CD14-positive monocyte (primary cell): ENCODE measurements at regions not wholly inside any gene's neighbourhood (a gene's known extent, or its start where the extent isn't known, plus 50 kb on each side); places are given as distances from the start of the nearest gene placed in this dataset.

Experiments
- DNase-seq, 3 donors: peaks; one replicate each; pipeline ENCODE4 v3.0.0-alpha.2; 2011 to 2022
- H2AFZ ChIP-seq: 2 replicates; pipeline ENCODE4 v1.6.0; 2012; ENCODE audit warnings: mild to moderate bottlenecking, low read depth, low read length, inconsistent platforms; ENCODE audit not compliant: insufficient read depth, poor library complexity, severe bottlenecking
- H3K27ac ChIP-seq, 2 donors: 1 replicate in 1 of 2; 2 replicates in 1 of 2; pipeline ENCODE4 v1.5.1; 2012 to 2013; ENCODE audit warnings: low read length in 2 of 2, control low read depth in 1 of 2, inconsistent platforms in 1 of 2, low read depth in 1 of 2, mild to moderate bottlenecking in 1 of 2
- H3K27me3 ChIP-seq, 2 donors: one replicate each; pipeline versions ENCODE4 v1.6.0 to v1.6.1; 2011 to 2013; ENCODE audit warnings: low read length in 2 of 2; ENCODE audit not compliant: control insufficient read depth in 2 of 2, insufficient read depth in 2 of 2
- H3K36me3 ChIP-seq, 2 donors: replicated peaks in 1 of 2; 1 replicate in 1 of 2; 2 replicates in 1 of 2; pipeline versions ENCODE4 v1.5.1 to v1.6.1; 2012 to 2013; ENCODE audit warnings: low read length in 2 of 2, control low read depth in 1 of 2, inconsistent platforms in 1 of 2, mild to moderate bottlenecking in 1 of 2; ENCODE audit not compliant: insufficient read depth in 2 of 2, control insufficient read depth in 1 of 2
- H3K4me1 ChIP-seq, 2 donors: 1 replicate in 1 of 2; 2 replicates in 1 of 2; pipeline versions ENCODE4 v1.5.1 to v1.6.1; 2012 to 2013; ENCODE audit warnings: low read length in 2 of 2, control low read depth in 1 of 2, inconsistent platforms in 1 of 2, mild to moderate bottlenecking in 1 of 2, moderate library complexity in 1 of 2; ENCODE audit not compliant: insufficient read depth in 2 of 2, control insufficient read depth in 1 of 2
- H3K4me2 ChIP-seq: replicated peaks from 2 replicates; pipeline ENCODE3; 2012; ENCODE audit warnings: low read length, moderate library complexity, mild to moderate bottlenecking; ENCODE audit not compliant: poor library complexity, severe bottlenecking; ENCODE audit errors: extremely low read depth
- H3K4me3 ChIP-seq, 3 experiments: fragments of 200-600 bp in 1 of 3; sonication (generic) in 1 of 3; replicated peaks in 1 of 3; 1 replicate in 2 of 3; 2 replicates in 1 of 3; pipeline ENCODE4 v1.5.1; 2011 to 2013; ENCODE audit warnings: low read length in 3 of 3, mild to moderate bottlenecking in 3 of 3, control low read depth in 2 of 3, low read depth in 2 of 3, inconsistent platforms in 1 of 3, moderate library complexity in 1 of 3
- H3K79me2 ChIP-seq: 2 replicates; pipeline ENCODE4 v1.6.0; 2012; ENCODE audit warnings: mild to moderate bottlenecking, control low read depth, inconsistent platforms, low read length, moderate library complexity; ENCODE audit not compliant: insufficient read depth
- H3K9ac ChIP-seq: 2 replicates; pipeline ENCODE4 v1.6.0; 2017; ENCODE audit warnings: low read length, mild to moderate bottlenecking; ENCODE audit not compliant: insufficient read depth, poor library complexity, severe bottlenecking
- H3K9me3 ChIP-seq, 2 donors: replicated peaks in 1 of 2; 1 replicate in 1 of 2; 2 replicates in 1 of 2; pipeline versions ENCODE4 v1.5.1 to v1.6.1; 2012 to 2013; ENCODE audit warnings: low read length in 2 of 2, control low read depth in 1 of 2; ENCODE audit not compliant: control insufficient read depth in 1 of 2, insufficient read depth in 1 of 2
- H4K20me1 ChIP-seq: 2 replicates; pipeline ENCODE4 v1.6.0; 2012; ENCODE audit warnings: mild to moderate bottlenecking, low read length, control low read depth, moderate library complexity; ENCODE audit not compliant: insufficient read depth
- H3K27ac Mint-ChIP-seq, 7 donors: one replicate each; pipeline ENCODE4 v1.8.0; 2020; ENCODE audit warnings: mild to moderate bottlenecking in 7 of 7, mixed read lengths in 7 of 7, moderate library complexity in 6 of 7, inconsistent platforms in 2 of 7
- H3K27me3 Mint-ChIP-seq, 3 donors: one replicate each; pipeline ENCODE4 v1.8.0; 2021 to 2022; ENCODE audit warnings: low read depth in 3 of 3, mild to moderate bottlenecking in 3 of 3, mixed read lengths in 3 of 3, moderate library complexity in 3 of 3, inconsistent platforms in 1 of 3
- H3K36me3 Mint-ChIP-seq, 2 donors: one replicate each; pipeline ENCODE4 v1.8.0; 2020; ENCODE audit warnings: mixed read lengths in 2 of 2, inconsistent platforms in 1 of 2, mild to moderate bottlenecking in 1 of 2
- H3K4me1 Mint-ChIP-seq: one replicate; pipeline ENCODE4 v1.8.0; 2020; ENCODE audit warnings: mild to moderate bottlenecking, mixed read lengths
- H3K4me3 Mint-ChIP-seq, 2 donors: one replicate each; pipeline ENCODE4 v1.8.0; 2020; ENCODE audit warnings: mild to moderate bottlenecking in 2 of 2, mixed read lengths in 2 of 2, moderate library complexity in 1 of 2
- H3K9me3 Mint-ChIP-seq, 7 donors: one replicate each; pipeline ENCODE4 v1.8.0; 2020 to 2022; ENCODE audit warnings: mixed read lengths in 7 of 7, mild to moderate bottlenecking in 6 of 7, moderate library complexity in 6 of 7, inconsistent platforms in 2 of 7
- CTCF ChIP-seq: fragments of 200-600 bp; IDR thresholded peaks from one replicate; pipeline ENCODE4 v1.8.0; 2022; ENCODE audit warnings: antibody characterized with exemption, mild to moderate bottlenecking
- WGBS: methylation state at CpG from one replicate; pipeline ENCODE4 v1.1.5; 2013; ENCODE audit warnings: missing lambda C conversion rate; ENCODE audit not compliant: insufficient coverage; 5-methylcytosine and 5-hydroxymethylcytosine counted together
- intact Hi-C, 2 donors: fragments of 100-400 bp; cut with micrococcal nuclease; formaldehyde crosslinking; loops; one replicate each; pipeline versions ENCODE4 v1.15.0 to v1.15.1; 2023

GRCh38 chr5:121380066-121380465 lies 471.6 kb upstream of the FTMT start:
- Mint-ChIP-seq H3K9me3 (peaks cover 0 to 7% (median 0%) of the 10 kb centered on the region in 7 donors), H3K4me1 (no peaks in the 10 kb centered on the region), H3K4me3 (no peak overlapping the region), H3K27me3 (no peaks in the 10 kb centered on the region), H3K27ac (no peak overlapping the region), H3K36me3 (no peaks in the 10 kb centered on the region)
- no peak overlapping the region for H3K9ac ChIP-seq
- no peaks in the 10 kb centered on the region for H3K4me1 ChIP-seq
- TF ChIP-seq CTCF: no peak
- intact Hi-C loops: no loop called here
- no peaks in the 10 kb centered on the region for H3K36me3 ChIP-seq
- H3K4me2 ChIP-seq: no peak overlapping the region
- no peak for DNase-seq
- WGBS: no CpG with 5 or more reads among the region's 2 CpGs
- H3K27me3 ChIP-seq: no peaks in the 10 kb centered on the region
- no peaks in the 10 kb centered on the region for H3K79me2 ChIP-seq
- no peak overlapping the region for H3K27ac ChIP-seq
- no peak overlapping the region for H3K4me3 ChIP-seq
- no peaks in the 10 kb centered on the region for H4K20me1 ChIP-seq
- H2AFZ ChIP-seq: no peak overlapping the region
- H3K9me3 ChIP-seq: no peaks in the 10 kb centered on the region

- H3K9me3 ChIP-seq: no peaks in the 10 kb centered on the region
- no peak for TF ChIP-seq CTCF
- no peak for DNase-seq
- H3K9me3 Mint-ChIP-seq: peaks cover 0 to 4% (median 2%) of the 10 kb centered on the region in 7 donors
- no peak overlapping the region for H3K27ac ChIP-seq
- no peaks in the 10 kb centered on the region for H3K4me1 Mint-ChIP-seq
- intact Hi-C loops: no loop called here
- H3K36me3 ChIP-seq: no peaks in the 10 kb centered on the region
- no peak overlapping the region for H3K4me3 ChIP-seq
- H3K27me3 Mint-ChIP-seq: no peaks in the 10 kb centered on the region
- no peaks in the 10 kb centered on the region for H3K36me3 Mint-ChIP-seq
- no peak overlapping the region for H2AFZ ChIP-seq
- no peaks in the 10 kb centered on the region for H4K20me1 ChIP-seq
- no peak overlapping the region for H3K4me3 Mint-ChIP-seq
- no peak overlapping the region for H3K27ac Mint-ChIP-seq
- no peak overlapping the region for H3K4me2 ChIP-seq
- H3K79me2 ChIP-seq: no peaks in the 10 kb centered on the region
- H3K4me1 ChIP-seq: no peaks in the 10 kb centered on the region
- H3K9ac ChIP-seq: no peak overlapping the region
- WGBS: no CpG with 5 or more reads among the region's 5 CpGs
- no peaks in the 10 kb centered on the region for H3K27me3 ChIP-seq
Measured at GRCh38 chr5:121384359-121384758, 467.3 kb upstream of the FTMT start.
